Astrocyte of the spinal cord (primary cell): ENCODE measurements at regions not wholly inside any gene's neighbourhood (a gene's known extent, or its start where the extent isn't known, plus 50 kb on each side); places are given as distances from the start of the nearest gene placed in this dataset.

Experiments used
- DNase-seq: peaks from one replicate; pipeline ENCODE4 v3.0.0; 2011; ENCODE audit warnings: low read depth, low spot score
- H3K4me3 ChIP-seq: 2 replicates; pipeline ENCODE4 v1.5.1; 2011; ENCODE audit warnings: low read depth, mild to moderate bottlenecking, low read length, moderate library complexity
- in situ Hi-C: cut with HindIII; loops from 2 replicates; pipeline ENCODE4 v1.10.0; 2017; ENCODE audit warnings: low sequenced_read_pairs
- TF ChIP-seq, protein P1 (sequence below): IDR thresholded peaks from 2 replicates; pipeline ENCODE4 v1.5.1; 2012; ENCODE audit warnings: low read depth, mild to moderate bottlenecking, low read length, inconsistent platforms

DNA sequence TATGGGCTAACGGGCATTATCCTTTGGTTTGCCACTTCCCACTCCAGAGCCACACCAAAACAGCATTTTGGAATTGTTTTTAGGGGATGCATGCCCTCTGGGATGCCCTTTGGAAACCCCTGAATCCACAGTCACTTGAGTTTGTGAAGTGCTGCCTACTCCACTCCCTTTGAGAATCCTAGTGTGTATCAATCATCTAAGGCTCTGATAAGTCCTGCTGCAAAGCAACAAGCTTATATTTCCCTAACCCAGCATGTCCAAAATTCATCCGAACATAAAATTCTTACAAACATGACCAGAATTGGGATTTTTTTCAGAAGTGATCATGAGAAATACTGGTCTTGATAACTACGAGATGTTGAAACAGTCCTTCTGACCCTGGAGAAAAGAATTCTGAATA, 387.9 kb downstream of the MN1 start:
- DNase-seq, result no peak
- in situ Hi-C loops, result no loop called here
- no peak overlapping the region for H3K4me3 ChIP-seq
- TF ChIP-seq, protein P1, sequence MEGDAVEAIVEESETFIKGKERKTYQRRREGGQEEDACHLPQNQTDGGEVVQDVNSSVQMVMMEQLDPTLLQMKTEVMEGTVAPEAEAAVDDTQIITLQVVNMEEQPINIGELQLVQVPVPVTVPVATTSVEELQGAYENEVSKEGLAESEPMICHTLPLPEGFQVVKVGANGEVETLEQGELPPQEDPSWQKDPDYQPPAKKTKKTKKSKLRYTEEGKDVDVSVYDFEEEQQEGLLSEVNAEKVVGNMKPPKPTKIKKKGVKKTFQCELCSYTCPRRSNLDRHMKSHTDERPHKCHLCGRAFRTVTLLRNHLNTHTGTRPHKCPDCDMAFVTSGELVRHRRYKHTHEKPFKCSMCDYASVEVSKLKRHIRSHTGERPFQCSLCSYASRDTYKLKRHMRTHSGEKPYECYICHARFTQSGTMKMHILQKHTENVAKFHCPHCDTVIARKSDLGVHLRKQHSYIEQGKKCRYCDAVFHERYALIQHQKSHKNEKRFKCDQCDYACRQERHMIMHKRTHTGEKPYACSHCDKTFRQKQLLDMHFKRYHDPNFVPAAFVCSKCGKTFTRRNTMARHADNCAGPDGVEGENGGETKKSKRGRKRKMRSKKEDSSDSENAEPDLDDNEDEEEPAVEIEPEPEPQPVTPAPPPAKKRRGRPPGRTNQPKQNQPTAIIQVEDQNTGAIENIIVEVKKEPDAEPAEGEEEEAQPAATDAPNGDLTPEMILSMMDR, result no peak

GRCh38 chr22:27416511-27417420, 384.8 kb downstream of the MN1 start:
- DNase-seq, result peak; percentile 89
- in situ Hi-C loops, result no loop called here
- TF ChIP-seq, protein P1, result peak; percentile 10
- no peak overlapping the region for H3K4me3 ChIP-seq

- in situ Hi-C loops, result no loop called here
- TF ChIP-seq, protein P1, result no peak
- H3K4me3 ChIP-seq, result no peak overlapping the region
- DNase-seq, result no peak
These were observed 384.1 kb downstream of the MN1 start for GRCh38 chr22:27417421-27417814.

- TF ChIP-seq, protein P1, result no peak
- DNase-seq, result no peak
- H3K4me3 ChIP-seq, result no peak overlapping the region
- in situ Hi-C loops, result no loop called here
These were observed 383.3 kb downstream of the MN1 start for GRCh38 chr22:27418261-27418660.

GRCh38 chr22:27419473-27419872, 382.1 kb downstream of the MN1 start:
- DNase-seq, result no peak
- in situ Hi-C loops, result no loop called here

DNA sequence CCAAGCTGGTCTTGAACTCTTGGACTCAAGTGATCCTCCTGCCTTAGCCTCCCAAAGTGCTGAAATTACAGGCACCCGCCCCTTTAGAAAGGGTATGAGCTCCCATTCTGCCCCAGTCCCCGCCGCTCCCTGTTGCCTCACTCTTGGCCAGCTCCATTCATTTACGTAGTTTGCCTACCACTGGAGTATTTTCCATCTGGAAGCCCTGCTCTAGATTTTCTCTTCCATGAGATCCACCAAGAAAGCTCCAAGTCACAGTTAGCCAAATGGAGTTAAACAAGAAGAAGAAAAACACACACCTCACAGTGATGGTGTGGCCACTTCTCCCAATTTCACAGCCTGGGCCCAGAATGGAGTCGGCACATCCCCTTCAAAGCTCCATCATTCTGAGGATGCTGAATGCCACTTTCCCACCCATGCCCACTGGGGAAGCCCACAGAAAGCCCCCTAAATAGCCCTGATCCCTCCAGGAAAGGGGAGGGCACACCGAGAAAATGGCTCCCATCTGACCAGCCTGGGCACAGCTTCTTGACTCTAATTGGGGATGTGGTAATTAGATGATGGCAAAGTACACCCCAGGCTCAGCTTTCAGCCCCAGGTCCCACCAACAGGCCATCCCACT, 381.2 kb downstream of the MN1 start:
- in situ Hi-C loops, result no loop called here
- no peak overlapping the region for H3K4me3 ChIP-seq
- TF ChIP-seq, protein P1, result no peak
- peak; percentile 63 for DNase-seq

More at GRCh38 chr22:27419473-27419872, 382.1 kb downstream of the MN1 start:
- H3K4me3 ChIP-seq, result no peak overlapping the region
- TF ChIP-seq, protein P1, result no peak
